Erythroblast (primary cell): ENCODE measurements at regions not wholly inside any gene's neighbourhood (a gene's known extent, or its start where the extent isn't known, plus 50 kb on each side); places are given as distances from the start of the nearest gene placed in this dataset.

Experiments
- DNase-seq, 2 experiments: peaks; one replicate each; lab custom pipeline; 2025; lab: John Stamatoyannopoulos, UW
- GATA1 ChIP-seq: IDR thresholded peaks from 2 replicates; pipeline ENCODE4 v1.6.1; 2011; ENCODE audit warnings: low read depth, mild to moderate bottlenecking, control low read depth, low read length, moderate library complexity
- POLR2A ChIP-seq: IDR thresholded peaks from 2 replicates; pipeline ENCODE4 v1.6.1; 2011; ENCODE audit warnings: mild to moderate bottlenecking, low read length

DNA sequence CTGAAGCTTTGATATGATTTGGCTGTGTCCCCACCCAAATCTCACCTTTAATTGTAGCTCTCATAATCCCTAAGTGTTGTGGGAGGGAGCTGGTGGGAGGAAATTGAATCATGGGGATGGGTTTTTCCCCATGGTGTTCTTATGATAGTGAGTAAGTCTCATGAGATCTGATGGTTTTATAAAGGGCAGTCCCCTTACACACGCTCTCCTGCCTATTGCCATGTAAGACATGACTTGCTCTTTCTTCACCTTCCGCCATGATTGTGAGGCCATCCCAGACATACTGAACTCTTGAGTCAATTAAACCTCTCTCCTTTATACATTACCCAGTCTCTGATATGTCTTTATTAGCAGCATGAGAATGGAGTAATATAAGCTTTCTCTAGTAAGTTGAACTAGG lies 261.9 kb downstream of the HLX start:
- no peak for DNase-seq
- no peak for TF ChIP-seq POLR2A
- no peak for TF ChIP-seq GATA1

DNA sequence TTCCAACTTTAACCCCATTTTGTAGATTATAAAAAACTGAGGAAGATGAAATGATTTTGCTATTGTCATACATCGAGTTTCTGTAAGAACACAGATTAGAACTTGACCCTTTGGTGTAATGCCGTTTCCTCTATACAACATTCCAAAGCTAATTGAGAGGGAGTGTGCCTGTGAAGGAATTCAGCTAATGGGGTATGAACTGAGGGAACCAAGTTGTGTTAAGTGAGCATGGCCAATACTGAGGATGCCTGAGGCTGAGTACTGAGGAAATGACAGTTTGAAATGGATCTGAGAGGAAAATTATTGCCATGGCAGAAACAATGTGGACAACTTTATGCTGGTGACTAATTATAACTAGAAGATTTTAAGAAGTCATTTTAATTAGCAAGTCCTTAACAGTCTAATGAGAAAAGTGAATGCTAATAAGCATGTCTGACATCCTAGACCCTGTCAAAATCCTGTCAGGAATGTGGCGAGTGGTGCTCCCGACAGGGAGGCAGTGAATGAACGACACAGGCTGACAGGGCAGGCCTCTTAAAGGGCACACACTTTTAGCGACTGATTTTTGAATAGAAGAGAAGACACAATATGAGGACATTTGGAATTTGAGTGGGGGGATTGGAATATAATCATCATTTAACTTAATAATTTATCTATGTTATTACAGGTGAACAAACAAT lies 262.5 kb downstream of the HLX start:
- TF ChIP-seq POLR2A (no peak), GATA1 (no peak)
- no peak for DNase-seq

DNA sequence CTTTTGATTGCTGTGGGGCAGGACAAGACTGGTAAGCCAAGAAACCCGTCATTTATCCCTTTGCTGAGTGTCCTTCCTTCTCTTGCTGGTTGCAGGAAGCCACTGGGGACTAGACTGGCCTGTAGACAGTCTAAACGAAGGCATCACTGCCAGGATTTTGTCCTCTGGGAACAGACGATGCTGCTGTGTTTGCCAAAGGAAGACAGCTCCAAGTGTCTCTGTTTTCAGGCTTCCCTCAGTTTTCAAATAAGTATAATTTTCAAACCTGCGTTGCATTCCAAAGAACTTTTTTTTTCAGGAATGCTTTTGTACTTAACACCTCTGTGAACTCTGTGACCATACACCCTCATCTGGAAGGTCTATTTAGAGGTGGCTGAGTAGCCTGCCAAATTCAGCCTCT lies 269.4 kb downstream of the HLX start:
- TF ChIP-seq POLR2A (no peak), GATA1 (no peak)
- no peak for DNase-seq

DNA sequence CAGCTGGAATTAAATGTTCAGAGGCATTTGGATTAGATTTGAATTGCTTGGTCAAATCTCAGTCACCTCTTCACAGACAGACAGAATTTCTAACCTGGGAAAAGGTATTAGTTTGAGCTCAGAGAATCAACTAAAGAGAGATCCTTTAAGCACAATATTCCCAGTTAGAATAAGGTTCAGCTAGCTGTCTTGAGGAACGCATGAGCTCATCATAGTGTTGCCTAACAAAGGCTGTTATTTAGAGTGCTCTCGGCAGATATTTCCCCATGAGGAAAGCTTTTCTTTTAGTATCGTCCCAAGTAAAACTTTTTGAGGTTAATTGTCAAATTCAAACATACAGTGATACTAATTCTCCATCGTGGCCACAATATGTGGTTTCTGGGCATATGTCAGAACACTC lies 269.9 kb downstream of the HLX start:
- DNase-seq = no peak
- TF ChIP-seq POLR2A (no peak), GATA1 (no peak)

DNA sequence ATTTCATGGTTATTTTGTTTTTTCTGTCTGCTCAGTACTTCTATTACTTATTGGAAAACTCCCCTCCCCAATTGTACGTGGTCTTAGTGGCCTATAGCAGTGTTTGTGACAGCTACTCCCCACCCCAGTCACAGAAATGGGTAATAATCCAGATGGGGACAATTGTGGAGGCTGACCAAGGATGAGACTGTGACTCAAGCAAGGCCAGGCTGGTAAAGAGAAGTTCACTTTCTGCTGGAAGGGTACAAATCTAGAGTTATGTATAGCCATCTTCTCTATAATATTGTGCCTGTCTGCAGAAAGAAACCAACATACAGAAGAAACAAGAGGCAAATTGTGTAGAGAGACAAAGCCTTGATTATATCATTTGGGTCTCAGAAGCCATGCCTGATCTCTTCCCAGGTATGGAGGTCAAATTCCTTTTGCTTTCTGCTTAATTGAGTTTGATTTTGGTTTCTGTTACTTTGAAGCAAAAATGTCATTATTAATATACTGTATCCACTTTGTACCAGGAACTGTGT lies 270.4 kb downstream of the HLX start:
- DNase-seq = no peak
- TF ChIP-seq GATA1 (no peak), POLR2A (no peak)

DNA sequence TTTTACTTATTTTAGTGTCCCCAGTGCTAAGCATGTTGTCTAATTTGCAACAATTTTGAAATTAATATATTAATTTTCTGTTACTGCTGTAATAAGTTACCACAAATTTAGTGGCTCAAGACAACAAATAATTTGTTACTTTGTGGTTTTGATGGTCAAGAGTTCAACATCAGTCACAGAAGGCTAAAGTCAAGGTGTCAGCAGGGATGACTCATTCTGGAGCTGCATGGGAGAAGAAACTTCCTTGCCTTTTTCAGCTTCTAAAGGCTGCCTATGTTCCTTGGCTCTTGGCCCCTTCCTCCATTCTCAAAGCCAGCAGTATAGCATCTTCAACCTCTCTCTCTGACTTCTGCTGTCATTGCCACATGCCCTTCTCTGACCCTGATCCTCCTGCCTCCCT lies 271.8 kb downstream of the HLX start:
- TF ChIP-seq GATA1 = no peak
- TF ChIP-seq POLR2A = no peak
- DNase-seq = no peak

DNA sequence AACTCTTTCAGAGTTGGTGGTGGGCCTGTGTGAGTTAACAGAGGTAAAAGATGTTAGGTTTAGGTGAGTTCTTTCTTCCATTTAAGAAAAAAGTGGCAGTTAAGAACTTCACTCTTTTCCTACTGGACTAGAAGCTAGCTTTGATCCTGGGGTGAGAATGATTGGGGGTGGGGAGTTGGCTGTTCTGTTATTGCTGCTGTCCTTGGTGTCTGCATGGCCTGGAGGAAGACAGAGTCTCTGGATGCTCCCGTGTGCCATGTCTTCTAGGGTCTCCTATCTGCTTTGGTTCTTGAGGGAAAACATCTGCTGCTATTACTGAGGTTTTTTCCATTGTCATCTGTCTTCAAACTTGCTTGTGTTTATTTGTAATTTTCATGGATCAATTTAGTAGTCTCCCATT lies 275.7 kb downstream of the HLX start:
- TF ChIP-seq POLR2A (no peak), GATA1 (no peak)
- no peak for DNase-seq

DNA sequence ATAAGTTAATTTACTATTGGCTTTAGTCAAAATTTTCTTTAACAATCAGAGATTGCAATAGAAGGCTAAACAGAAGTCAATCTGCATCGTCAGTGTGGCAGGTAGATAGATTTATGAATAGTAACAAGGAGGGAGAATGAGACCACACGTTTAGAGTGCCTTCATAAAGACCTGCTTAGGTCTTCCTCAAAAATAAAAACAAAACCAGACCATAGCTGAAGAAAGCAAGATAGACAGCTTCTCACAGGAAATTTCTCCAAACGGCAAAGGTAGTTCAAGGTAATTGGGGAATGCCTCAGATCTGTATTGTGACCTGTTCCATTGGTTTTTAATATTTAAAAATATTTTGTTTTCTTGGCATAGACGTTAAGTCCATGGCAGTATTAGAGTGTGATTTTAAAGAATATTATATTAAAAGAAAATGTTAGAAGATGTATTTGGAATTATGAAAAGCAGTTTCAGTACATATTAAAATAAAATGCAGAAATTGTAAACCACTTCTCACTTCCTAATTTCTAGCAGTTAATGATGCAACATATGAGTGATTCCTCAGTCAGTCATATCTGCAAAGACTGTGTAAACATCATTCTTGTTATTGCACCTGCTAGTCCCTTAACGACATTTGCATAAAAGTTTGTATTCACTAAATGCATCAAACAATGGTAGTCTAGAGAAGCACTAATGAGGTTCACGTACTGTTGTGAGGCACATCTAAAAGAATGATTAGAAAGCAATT lies 278.0 kb downstream of the HLX start:
- no peak for DNase-seq
- TF ChIP-seq GATA1 = no peak
- no peak for TF ChIP-seq POLR2A

DNA sequence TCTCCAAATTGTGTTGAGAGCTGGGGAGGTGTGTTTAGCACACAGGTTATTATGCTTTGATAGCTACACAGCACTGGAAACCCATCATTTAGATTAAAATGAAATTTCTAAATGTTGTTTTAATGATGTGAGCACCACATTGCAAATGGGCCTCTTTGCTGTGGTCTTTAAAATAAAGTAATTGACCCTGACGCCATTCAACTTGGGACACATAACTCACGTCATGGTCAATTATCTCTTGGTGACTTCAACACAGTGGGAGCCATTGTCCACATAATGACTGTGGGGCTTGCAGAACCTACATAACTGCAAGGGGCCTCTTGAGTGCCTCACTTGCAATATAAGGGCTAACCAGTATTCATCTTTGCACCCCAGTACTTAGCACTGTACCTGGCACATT lies 280.4 kb downstream of the HLX start:
- no peak for DNase-seq
- TF ChIP-seq POLR2A = no peak
- TF ChIP-seq GATA1 = no peak

DNA sequence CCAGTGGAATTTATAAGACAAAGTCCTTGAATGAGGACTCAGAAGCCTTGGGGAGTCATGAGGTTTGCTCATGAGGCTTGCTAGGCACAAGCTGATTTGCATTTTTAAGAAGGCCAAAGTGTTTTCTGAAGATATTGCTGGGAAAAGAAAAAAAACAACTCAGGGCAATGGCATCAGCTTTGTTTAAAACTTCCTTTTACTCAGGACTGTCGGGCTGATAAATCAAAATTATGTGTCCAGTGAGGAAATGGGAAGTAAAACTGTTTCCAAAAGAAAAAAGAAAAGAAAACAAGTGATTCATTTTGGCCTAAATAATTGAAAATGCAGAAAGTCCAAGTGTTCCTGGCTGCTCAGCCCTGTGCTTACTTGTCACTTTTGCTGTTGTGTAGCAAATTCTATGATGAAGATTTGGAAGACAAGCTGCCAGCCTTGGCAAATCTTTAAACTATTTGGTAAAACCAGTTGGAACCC lies 282.4 kb downstream of the HLX start:
- no peak for DNase-seq
- no peak for TF ChIP-seq GATA1
- no peak for TF ChIP-seq POLR2A

DNA sequence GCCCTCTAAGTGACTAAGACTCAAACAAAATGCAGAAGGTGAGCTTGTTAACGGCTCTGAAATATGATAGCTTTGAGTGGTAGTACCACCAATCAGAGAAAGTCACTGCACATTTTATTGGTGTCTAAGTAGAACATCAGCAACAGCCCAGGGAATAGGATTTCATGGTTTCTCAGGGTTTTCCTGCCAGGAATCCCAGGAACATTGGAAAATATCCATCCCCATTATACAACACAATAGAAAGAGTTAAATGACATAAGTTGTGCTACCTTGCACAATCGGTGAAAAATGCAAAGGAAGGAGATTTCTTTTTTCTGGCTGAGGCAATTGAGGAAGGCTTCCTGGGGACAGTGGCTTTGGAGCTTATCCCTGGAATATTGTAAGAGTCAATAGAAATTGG lies 283.1 kb downstream of the HLX start:
- no peak for DNase-seq
- TF ChIP-seq POLR2A = no peak
- no peak for TF ChIP-seq GATA1

DNA sequence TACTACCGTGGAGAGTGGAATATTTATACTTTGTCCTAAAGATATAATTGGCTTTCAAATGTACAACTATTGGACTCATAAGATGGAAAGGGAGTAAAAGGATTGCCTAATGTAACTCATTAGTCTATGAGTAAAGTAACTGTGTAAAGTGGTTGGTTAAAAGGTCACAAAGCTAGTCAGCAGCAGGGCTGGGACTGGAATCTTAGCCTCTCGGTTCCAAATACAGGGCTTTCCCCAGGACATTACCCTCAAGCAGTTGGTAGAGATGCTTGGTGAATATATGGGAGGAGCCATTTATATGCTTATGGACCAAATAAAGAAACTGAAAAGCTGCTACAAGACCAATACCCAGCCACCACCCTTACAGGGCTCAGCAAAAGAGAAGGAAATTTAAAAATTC lies 283.7 kb downstream of the HLX start:
- TF ChIP-seq POLR2A = no peak
- no peak for TF ChIP-seq GATA1

DNA sequence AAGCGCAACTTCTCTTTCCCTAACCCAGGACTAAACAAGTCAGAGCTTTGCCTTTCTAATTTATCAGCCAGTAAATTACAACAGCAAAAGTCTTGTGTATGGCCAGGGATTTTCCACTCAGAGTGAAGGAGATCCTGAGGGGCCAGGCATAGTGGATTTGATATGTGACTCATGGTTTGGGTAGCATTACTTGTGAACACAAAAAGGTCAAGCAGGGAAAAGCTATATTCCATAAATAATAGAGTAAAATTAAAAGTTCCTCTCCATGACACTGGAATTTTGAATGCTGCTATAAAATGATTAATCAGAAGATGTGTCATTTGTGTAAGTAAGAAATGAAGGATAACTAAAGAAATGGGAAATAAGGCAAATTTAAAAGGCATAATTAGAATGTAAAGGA lies 284.8 kb downstream of the HLX start:
- no peak for DNase-seq

More for the DNA sequence above, 283.7 kb downstream of the HLX start:
- DNase-seq = no peak

DNA sequence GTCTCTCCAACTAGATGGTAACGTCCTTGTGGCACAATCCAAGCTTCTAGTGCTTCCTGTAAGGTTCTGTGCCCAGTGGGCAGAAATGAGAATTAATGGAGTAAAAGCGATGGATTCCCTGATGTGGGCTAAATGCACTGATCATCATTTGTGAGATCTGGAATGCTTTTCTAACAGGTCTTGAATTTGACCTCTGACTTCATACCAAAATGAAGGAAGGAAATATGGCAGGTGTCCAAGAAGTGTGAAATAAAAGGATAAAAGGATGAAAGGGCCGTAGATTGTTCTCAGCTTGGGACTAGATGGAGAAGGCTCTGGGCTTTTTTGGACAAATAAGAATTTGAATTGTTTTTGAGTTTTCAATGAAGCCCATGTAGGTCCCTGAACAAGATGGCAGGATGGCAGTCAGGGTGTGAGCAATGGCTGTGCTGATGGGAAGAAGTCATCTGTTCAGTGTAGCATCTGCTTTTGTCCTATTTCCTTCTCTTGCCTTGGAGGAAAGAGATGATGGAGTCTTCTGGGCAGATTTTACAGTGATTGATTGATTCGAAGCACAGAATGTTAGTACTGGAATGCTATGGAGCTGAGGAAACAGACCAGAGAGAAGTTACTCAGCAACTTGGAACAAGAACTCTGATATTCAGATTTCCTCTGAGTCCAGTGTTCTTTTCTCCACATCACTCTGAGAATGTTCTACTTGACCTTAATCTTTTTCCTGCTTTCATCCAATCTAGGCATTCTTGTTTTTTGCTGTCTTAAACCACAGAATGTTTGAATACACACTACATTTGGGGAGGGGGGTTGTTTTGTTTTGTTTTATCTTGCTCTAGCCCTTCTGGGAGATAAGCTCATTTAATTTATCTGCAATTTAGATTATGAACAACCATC lies 286.0 kb downstream of the HLX start:
- TF ChIP-seq GATA1 (no peak), POLR2A (no peak)

More for the DNA sequence above, 284.8 kb downstream of the HLX start:
- TF ChIP-seq GATA1 (no peak), POLR2A (no peak)

More for the DNA sequence above, 286.0 kb downstream of the HLX start:
- no peak for DNase-seq
